SK-N-MC (cell line): ENCODE measurements at regions not wholly inside any gene's neighbourhood (a gene's known extent, or its start where the extent isn't known, plus 50 kb on each side); places are given as distances from the start of the nearest gene placed in this dataset.

ENCODE experiments used
- EZH2 ChIP-seq: fragments of 200-600 bp; sonication (generic); IDR thresholded peaks from one replicate; pipeline ENCODE4 v1.6.1; 2017; ENCODE audit warnings: antibody characterized with exemption
- FOXP2 ChIP-seq: optimal IDR thresholded peaks from 2 replicates; pipeline ENCODE3; 2011; ENCODE audit warnings: mild to moderate bottlenecking, moderate library complexity; ENCODE audit not compliant: insufficient read depth; ENCODE audit errors: extremely low read length, control extremely low read depth
- POLR2AphosphoS5 ChIP-seq: IDR thresholded peaks from 2 replicates; pipeline ENCODE4 v1.6.1; 2012; ENCODE audit warnings: mild to moderate bottlenecking, low read depth, low read length, borderline replicate concordance

DNA sequence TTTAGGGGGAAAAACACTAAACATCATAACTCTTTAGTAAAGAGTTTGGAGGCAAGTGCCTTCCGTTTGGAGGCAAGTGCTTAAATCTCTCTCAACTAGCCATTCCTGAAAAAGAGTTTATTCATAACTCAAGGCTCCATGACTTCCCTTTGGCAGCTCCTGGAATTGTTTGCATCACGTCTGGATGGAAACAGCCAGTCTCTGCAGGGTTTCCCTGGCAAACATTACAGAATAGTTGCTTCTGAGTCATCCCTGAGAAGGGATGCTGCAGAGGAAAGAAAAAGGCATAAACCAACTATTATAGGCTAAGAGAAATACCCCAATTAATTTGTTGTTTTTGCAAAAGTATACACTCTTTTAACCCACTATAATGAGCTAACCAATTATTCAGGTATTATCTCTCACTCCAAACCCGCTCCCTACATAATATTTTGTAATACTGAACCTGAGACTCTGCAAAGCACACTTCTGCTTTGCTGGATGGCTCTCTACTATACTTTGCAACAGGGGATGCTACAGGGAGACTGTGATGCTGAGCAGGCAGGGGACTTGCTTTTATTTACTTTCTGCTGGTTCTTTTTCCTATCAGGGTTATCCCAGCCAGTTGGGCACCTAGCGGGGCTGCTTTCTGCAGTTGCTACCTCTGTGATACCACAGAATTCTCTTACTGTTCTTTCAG is 497.7 kb downstream of the FUT8 start:
- TF ChIP-seq EZH2: no peak
- no peak for TF ChIP-seq POLR2AphosphoS5
- no peak for TF ChIP-seq FOXP2
